GM19238 (cell line): ENCODE measurements at regions not wholly inside any gene's neighbourhood (a gene's known extent, or its start where the extent isn't known, plus 50 kb on each side); places are given as distances from the start of the nearest gene placed in this dataset.
"Not testable (repeated sequence)": the region's sequence is repeated elsewhere in the genome, so short reads cannot be mapped to it uniquely, and the experiment has no call there.

ENCODE experiments used
- DNase-seq: peaks from one replicate; pipeline ENCODE4 v3.0.0; 2011; ENCODE audit warnings: low spot score; ENCODE audit not compliant: insufficient read length

GRCh38 chr4:108465886-108466500, 154.4 kb upstream of the RPL34 start:
- no peak for DNase-seq

GRCh38 chr4:108458681-108459080, 161.7 kb upstream of the RPL34 start:
- DNase-seq = no peak

GRCh38 chr4:108454227-108454626, 166.1 kb upstream of the RPL34 start:
- DNase-seq = no peak

GRCh38 chr4:108453366-108453765, 167.0 kb upstream of the RPL34 start:
- no peak for DNase-seq

GRCh38 chr4:108450236-108450898, 170.0 kb upstream of the RPL34 start:
- DNase-seq = no peak

- DNase-seq = no peak
Observed at GRCh38 chr4:108449129-108449528, 171.2 kb upstream of the RPL34 start.

GRCh38 chr4:108446556-108446955, 173.8 kb upstream of the RPL34 start:
- no peak for DNase-seq

- DNase-seq = no peak
Observed at GRCh38 chr4:108445716-108446115, 174.7 kb upstream of the RPL34 start.

- no peak for DNase-seq
Observed at GRCh38 chr4:108443585-108443984, 176.8 kb upstream of the RPL34 start.

- DNase-seq = no peak
Observed at GRCh38 chr4:108433832-108434231, 186.5 kb upstream of the RPL34 start.

- DNase-seq = not testable (repeated sequence)
Observed at GRCh38 chr4:108433394-108433793, 187.0 kb upstream of the RPL34 start.

GRCh38 chr4:108432418-108432817, 188.0 kb upstream of the RPL34 start:
- DNase-seq = no peak

GRCh38 chr4:108431986-108432385, 188.4 kb upstream of the RPL34 start:
- no peak for DNase-seq

- no peak for DNase-seq
Observed at GRCh38 chr4:108430921-108431320, 189.5 kb upstream of the RPL34 start.

- no peak for DNase-seq
Observed at GRCh38 chr4:108429662-108430061, 190.7 kb upstream of the RPL34 start.

- DNase-seq = no peak
Observed at GRCh38 chr4:108428923-108429322, 191.5 kb upstream of the RPL34 start.

- no peak for DNase-seq
Observed at GRCh38 chr4:108427946-108428485, 192.4 kb upstream of the RPL34 start.

GRCh38 chr4:108426493-108426892, 193.9 kb upstream of the RPL34 start:
- no peak for DNase-seq

GRCh38 chr4:108425988-108426387, 194.4 kb upstream of the RPL34 start:
- no peak for DNase-seq

GRCh38 chr4:108417923-108418322, 202.5 kb upstream of the RPL34 start:
- no peak for DNase-seq

GRCh38 chr4:108416831-108417230, 203.5 kb upstream of the RPL34 start:
- DNase-seq = no peak

- no peak for DNase-seq
Observed at GRCh38 chr4:108415389-108415788, 205.0 kb upstream of the RPL34 start.

GRCh38 chr4:108411836-108412235, 208.5 kb upstream of the RPL34 start:
- DNase-seq = no peak
